HG03196 (cell line): ENCODE measurements at regions not wholly inside any gene's neighbourhood (a gene's known extent, or its start where the extent isn't known, plus 50 kb on each side); places are given as distances from the start of the nearest gene placed in this dataset.
"Not testable (repeated sequence)": the region's sequence is repeated elsewhere in the genome, so short reads cannot be mapped to it uniquely, and the experiment has no call there.

Experiments
- ATAC-seq: cut with Tn5 transposase; IDR thresholded peaks from one replicate; pipeline ENCODE4 v1.9.1; 2021; ENCODE audit not compliant: unreplicated experiment

GRCh38 chr6:66561479-66561878 lies 854.5 kb upstream of the EYS start:
- ATAC-seq, result no peak

- ATAC-seq, result no peak
These were observed 851.2 kb upstream of the EYS start for GRCh38 chr6:66558189-66558588.

GRCh38 chr6:66556936-66557335 lies 849.9 kb upstream of the EYS start:
- ATAC-seq, result no peak

- ATAC-seq, result no peak
These were observed 848.1 kb upstream of the EYS start for GRCh38 chr6:66555082-66555481.

GRCh38 chr6:66553441-66553840 lies 846.4 kb upstream of the EYS start:
- no peak for ATAC-seq

GRCh38 chr6:66538551-66539135 lies 831.6 kb upstream of the EYS start:
- no peak for ATAC-seq

- ATAC-seq, result no peak
These were observed 826.9 kb upstream of the EYS start for GRCh38 chr6:66533921-66534404.

- no peak for ATAC-seq
These were observed 819.0 kb upstream of the EYS start for GRCh38 chr6:66526061-66526460.

- no peak for ATAC-seq
These were observed 815.8 kb upstream of the EYS start for GRCh38 chr6:66522864-66523263.

GRCh38 chr6:66516377-66516776 lies 809.4 kb upstream of the EYS start:
- no peak for ATAC-seq

GRCh38 chr6:66508433-66508832 lies 801.4 kb upstream of the EYS start:
- ATAC-seq, result no peak

GRCh38 chr6:66499851-66500250 lies 792.8 kb upstream of the EYS start:
- no peak for ATAC-seq

- ATAC-seq, result no peak
These were observed 789.6 kb upstream of the EYS start for GRCh38 chr6:66496659-66497058.

- ATAC-seq, result not testable (repeated sequence)
These were observed 787.6 kb upstream of the EYS start for GRCh38 chr6:66494643-66495042.

GRCh38 chr6:66489269-66489987 lies 782.4 kb upstream of the EYS start:
- no peak for ATAC-seq

- ATAC-seq, result no peak
These were observed 774.2 kb upstream of the EYS start for GRCh38 chr6:66481216-66481615.

GRCh38 chr6:66478705-66479104 lies 771.7 kb upstream of the EYS start:
- no peak for ATAC-seq

- no peak for ATAC-seq
These were observed 728.3 kb upstream of the EYS start for GRCh38 chr6:66435321-66435720.

GRCh38 chr6:66429210-66429609 lies 722.2 kb upstream of the EYS start:
- no peak for ATAC-seq

- no peak for ATAC-seq
These were observed 716.0 kb upstream of the EYS start for GRCh38 chr6:66423047-66423446.

GRCh38 chr6:66421570-66421969 lies 714.5 kb upstream of the EYS start:
- ATAC-seq, result no peak

- ATAC-seq, result no peak
These were observed 711.9 kb upstream of the EYS start for GRCh38 chr6:66418906-66419305.

GRCh38 chr6:66403966-66404365 lies 696.9 kb upstream of the EYS start:
- no peak for ATAC-seq
